Gastroesophageal sphincter (tissue), 4 donors: ENCODE measurements at regions not wholly inside any gene's neighbourhood (a gene's known extent, or its start where the extent isn't known, plus 50 kb on each side); places are given as distances from the start of the nearest gene placed in this dataset.

Experiments used
- ATAC-seq: fragments of 150-250 bp; one replicate; pipeline ENCODE4 v1.9.1; 2016; ENCODE audit warnings: mild to moderate bottlenecking, moderate library complexity
- H3K27ac ChIP-seq, 4 donors: fragments of 200-600 bp; sonication (generic) in 3 of 4; 1 replicate in 3 of 4; 2 replicates in 1 of 4; pipeline ENCODE4 v1.5.1; 2016 to 2019
- H3K27me3 ChIP-seq: fragments of 200-600 bp; sonication (generic); one replicate; pipeline ENCODE4 v1.5.1; 2019
- H3K36me3 ChIP-seq, 2 donors: fragments of 200-600 bp; sonication (generic); one replicate each; pipeline ENCODE4 v1.5.1; 2019; ENCODE audit warnings: control low read depth in 1 of 2
- H3K4me1 ChIP-seq, 3 donors: fragments of 200-600 bp; sonication (generic); 1 replicate in 2 of 3; 2 replicates in 1 of 3; pipeline ENCODE4 v1.5.1; 2016 to 2019; ENCODE audit warnings: control low read depth in 2 of 3
- H3K4me3 ChIP-seq, 2 donors: fragments of 200-600 bp; sonication (generic); one replicate each; pipeline ENCODE4 v1.5.1; 2019; ENCODE audit warnings: mild to moderate bottlenecking in 1 of 2, moderate library complexity in 1 of 2
- H3K9me3 ChIP-seq, 3 donors: fragments of 200-600 bp; sonication (generic); one replicate each; pipeline ENCODE4 v1.5.1; 2017 to 2019; ENCODE audit warnings: control low read depth in 2 of 3
- CTCF ChIP-seq, 4 experiments: fragments of 200-600 bp in 2 of 4; fragments of 450-650 bp in 2 of 4; sonication (generic) in 1 of 4; IDR thresholded peaks; one replicate each; pipeline ENCODE4 v1.5.1; 2017 to 2019; ENCODE audit warnings: antibody characterized with exemption in 4 of 4, mild to moderate bottlenecking in 2 of 4, moderate library complexity in 2 of 4
- EP300 ChIP-seq: sonication (generic); formaldehyde crosslinking; IDR thresholded peaks from one replicate; pipeline ENCODE4 v1.6.1; 2017; ENCODE audit warnings: antibody characterized with exemption, mild to moderate bottlenecking
- POLR2A ChIP-seq, 2 donors: fragments of 450-650 bp; IDR thresholded peaks; one replicate each; pipeline ENCODE4 v1.6.1; 2017; ENCODE audit warnings: antibody characterized with exemption in 2 of 2, mild to moderate bottlenecking in 2 of 2, moderate library complexity in 1 of 2
- POLR2AphosphoS5 ChIP-seq: sonication (generic); formaldehyde crosslinking; IDR thresholded peaks from one replicate; pipeline ENCODE4 v1.6.1; 2017; ENCODE audit warnings: antibody characterized with exemption
- WGBS, 2 donors: methylation state at CpG; one replicate each; pipeline ENCODE4 v1.1.5; 2018; ENCODE audit warnings: low coverage in 1 of 2; 5-methylcytosine and 5-hydroxymethylcytosine counted together

- H3K9me3 ChIP-seq: no peaks in the 10 kb centered on the region
- TF ChIP-seq POLR2AphosphoS5 (no peak), CTCF (IDR thresholded peaks at IDR 0.05) (no peak), EP300 (no peak), POLR2A (IDR thresholded peaks at IDR 0.05) (no peak)
- H3K27ac ChIP-seq: no peak overlapping the region
- ATAC-seq: no peak
- no peaks in the 10 kb centered on the region for H3K27me3 ChIP-seq
- 67 to 100% methylated on average over 1 to 3 of the region's 5 CpGs for WGBS, 2 donors
- H3K4me3 ChIP-seq: no peak overlapping the region
- peaks cover 0 to 3% (median 0%) of the 10 kb centered on the region in 3 donors for H3K4me1 ChIP-seq
- no peaks in the 10 kb centered on the region for H3K36me3 ChIP-seq
Observed at GRCh38 chr18:63071701-63072141, 247.8 kb downstream of the BCL2 start.

GRCh38 chr18:63070767-63071502 is 248.6 kb downstream of the BCL2 start:
- no peak for ATAC-seq
- Histone ChIP-seq H3K27ac (no peak overlapping the region), H3K27me3 (no peaks in the 10 kb centered on the region), H3K9me3 (no peaks in the 10 kb centered on the region), H3K4me3 (no peak overlapping the region), H3K36me3 (no peaks in the 10 kb centered on the region), H3K4me1 (peaks cover 0 to 3% (median 0%) of the 10 kb centered on the region in 3 donors)
- WGBS, 2 donors: 89 to 93% methylated on average over 4 to 5 of the region's 8 CpGs
- TF ChIP-seq POLR2AphosphoS5 (no peak), CTCF (IDR thresholded peaks at IDR 0.05) (no peak), POLR2A (IDR thresholded peaks at IDR 0.05) (no peak), EP300 (no peak)

- no peak for ATAC-seq
Observed at GRCh38 chr18:63069496-63069895, 250.1 kb downstream of the BCL2 start.

GRCh38 chr18:63067939-63068338 is 251.6 kb downstream of the BCL2 start:
- 86 to 90% methylated on average over 1 to 2 of the region's 2 CpGs for WGBS, 2 donors
- H3K27ac ChIP-seq: no peak overlapping the region
- no peaks in the 10 kb centered on the region for H3K27me3 ChIP-seq
- no peak for TF ChIP-seq CTCF (IDR thresholded peaks at IDR 0.05)
- H3K9me3 ChIP-seq: no peaks in the 10 kb centered on the region
- no peaks in the 10 kb centered on the region for H3K4me1 ChIP-seq
- no peak for ATAC-seq
- no peak overlapping the region for H3K4me3 ChIP-seq
- no peaks in the 10 kb centered on the region for H3K36me3 ChIP-seq

More at GRCh38 chr18:63069496-63069895, 250.1 kb downstream of the BCL2 start:
- WGBS, 2 donors: 82 to 100% methylated on average over 3 of the region's 3 CpGs
- Histone ChIP-seq H3K4me1 (no peaks in the 10 kb centered on the region), H3K9me3 (no peaks in the 10 kb centered on the region), H3K4me3 (no peak overlapping the region), H3K27me3 (no peaks in the 10 kb centered on the region), H3K27ac (no peak overlapping the region), H3K36me3 (no peaks in the 10 kb centered on the region)
- TF ChIP-seq POLR2A (IDR thresholded peaks at IDR 0.05): no peak
- TF ChIP-seq EP300: no peak
- TF ChIP-seq POLR2AphosphoS5: no peak
- no peak for TF ChIP-seq CTCF (IDR thresholded peaks at IDR 0.05)

GRCh38 chr18:63065172-63065571 is 254.4 kb downstream of the BCL2 start:
- H3K4me1 ChIP-seq: no peaks in the 10 kb centered on the region
- H3K36me3 ChIP-seq: no peaks in the 10 kb centered on the region
- no peaks in the 10 kb centered on the region for H3K27me3 ChIP-seq
- H3K27ac ChIP-seq: no peak overlapping the region
- no peak for ATAC-seq
- H3K9me3 ChIP-seq: no peaks in the 10 kb centered on the region
- WGBS, 2 donors: 75 to 88% methylated on average over 3 to 10 of the region's 10 CpGs
- TF ChIP-seq EP300 (no peak), POLR2AphosphoS5 (no peak), POLR2A (IDR thresholded peaks at IDR 0.05) (no peak), CTCF (IDR thresholded peaks at IDR 0.05) (no peak)
- no peak overlapping the region for H3K4me3 ChIP-seq
